ENCODE measurements at regions not wholly inside any gene's neighbourhood (a gene's known extent, or its start where the extent isn't known, plus 50 kb on each side); places are given as distances from the start of the nearest gene placed in this dataset.

DNA sequence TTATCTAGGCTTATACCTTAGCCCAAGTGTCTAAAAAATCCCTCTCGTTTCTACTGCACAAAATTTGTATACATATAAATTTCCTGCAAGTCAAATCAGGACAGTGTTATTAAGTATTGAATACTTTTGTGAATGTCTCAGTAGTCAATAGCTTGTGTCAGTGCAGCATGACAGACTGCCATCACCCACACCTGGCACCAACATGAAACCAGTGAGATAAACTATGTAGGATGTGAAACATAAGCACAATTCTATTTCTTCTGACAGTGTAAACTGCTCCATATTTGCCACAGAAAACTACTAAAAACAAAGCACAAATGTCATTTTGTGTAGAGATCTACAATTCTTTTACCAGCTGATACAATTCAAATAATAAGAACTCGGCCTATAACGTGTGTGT, 542.1 kb upstream of the LUZP2 start:
- no peak overlapping the region for H3K4me3 ChIP-seq (ENCODE audit: low read length)
- no peak overlapping the region for H2AFZ ChIP-seq (ENCODE audit: low read depth, low read length)
- H3K9ac ChIP-seq (ENCODE audit: low read length), result no peak overlapping the region
- H3K27ac ChIP-seq (ENCODE audit: low read length), result no peak overlapping the region
- no peaks in the 10 kb centered on the region for H3K9me3 ChIP-seq (ENCODE audit: insufficient read depth, low read length)
- H4K20me1 ChIP-seq (ENCODE audit: insufficient read depth, low read length), result no peaks in the 10 kb centered on the region
- no peak for TF ChIP-seq CTCF (IDR thresholded peaks at IDR 0.05; ENCODE audit: low read depth, low read length)
- TF ChIP-seq EZH2phosphoT487 (IDR thresholded peaks at IDR 0.05; ENCODE audit: low read depth), result no peak
- H3K4me2 ChIP-seq (ENCODE audit: low read length), result no peak overlapping the region
- no peaks in the 10 kb centered on the region for H3K27me3 ChIP-seq (ENCODE audit: low read depth, low read length)
- H3K4me1 ChIP-seq (ENCODE audit: low read length), result no peaks in the 10 kb centered on the region
- H3K36me3 ChIP-seq (replicated peaks; ENCODE audit: low read depth, low read length), result no peaks in the 10 kb centered on the region
- no peaks in the 10 kb centered on the region for H3K79me2 ChIP-seq (ENCODE audit: low read length)

DNA sequence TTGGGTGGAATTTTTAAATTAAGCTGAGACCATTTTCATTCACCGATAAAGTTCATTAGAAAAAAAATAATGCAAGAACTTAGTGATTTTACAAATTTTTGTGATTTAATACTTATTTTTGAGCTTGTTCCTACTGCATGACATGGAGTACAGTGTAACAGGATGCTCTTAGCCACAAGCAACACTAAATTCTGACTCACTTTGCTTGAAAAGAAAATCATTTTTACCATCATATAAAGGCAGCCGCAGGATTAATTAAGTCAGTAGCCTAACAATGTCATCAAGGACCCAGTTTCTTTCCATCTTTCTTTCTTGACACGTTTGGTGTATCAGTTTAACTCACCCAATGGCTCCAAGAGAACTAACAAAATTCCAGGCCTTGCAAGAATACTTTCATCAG, 540.3 kb upstream of the LUZP2 start:
- H3K79me2 ChIP-seq (ENCODE audit: low read length), result no peaks in the 10 kb centered on the region
- H2AFZ ChIP-seq (ENCODE audit: low read depth, low read length), result no peak overlapping the region
- no peaks in the 10 kb centered on the region for H3K9me3 ChIP-seq (ENCODE audit: insufficient read depth, low read length)
- no peaks in the 10 kb centered on the region for H3K36me3 ChIP-seq (replicated peaks; ENCODE audit: low read depth, low read length)
- no peak overlapping the region for H3K27ac ChIP-seq (ENCODE audit: low read length)
- H3K4me2 ChIP-seq (ENCODE audit: low read length), result no peak overlapping the region
- no peaks in the 10 kb centered on the region for H4K20me1 ChIP-seq (ENCODE audit: insufficient read depth, low read length)
- TF ChIP-seq CTCF (IDR thresholded peaks at IDR 0.05; ENCODE audit: low read depth, low read length), result no peak
- TF ChIP-seq EZH2phosphoT487 (IDR thresholded peaks at IDR 0.05; ENCODE audit: low read depth), result no peak
- H3K4me1 ChIP-seq (ENCODE audit: low read length), result no peaks in the 10 kb centered on the region
- H3K27me3 ChIP-seq (ENCODE audit: low read depth, low read length), result no peaks in the 10 kb centered on the region
- no peak overlapping the region for H3K9ac ChIP-seq (ENCODE audit: low read length)
- H3K4me3 ChIP-seq (ENCODE audit: low read length), result no peak overlapping the region

- Histone ChIP-seq H3K36me3 (replicated peaks; ENCODE audit: low read depth, low read length) (no peaks in the 10 kb centered on the region), H3K27ac (ENCODE audit: low read length) (no peak overlapping the region), H3K79me2 (ENCODE audit: low read length) (no peaks in the 10 kb centered on the region), H3K4me2 (ENCODE audit: low read length) (no peak overlapping the region), H4K20me1 (ENCODE audit: insufficient read depth, low read length) (no peaks in the 10 kb centered on the region), H3K27me3 (ENCODE audit: low read depth, low read length) (no peaks in the 10 kb centered on the region), H3K4me3 (ENCODE audit: low read length) (no peak overlapping the region), H3K4me1 (ENCODE audit: low read length) (no peaks in the 10 kb centered on the region), H2AFZ (ENCODE audit: low read depth, low read length) (no peak overlapping the region), H3K9me3 (ENCODE audit: insufficient read depth, low read length) (no peaks in the 10 kb centered on the region), H3K9ac (ENCODE audit: low read length) (no peak overlapping the region)
- no peak for TF ChIP-seq EZH2phosphoT487 (IDR thresholded peaks at IDR 0.05; ENCODE audit: low read depth)
- TF ChIP-seq CTCF (IDR thresholded peaks at IDR 0.05; ENCODE audit: low read depth, low read length), result no peak
Observed at GRCh38 chr11:23957314-23957713, 539.5 kb upstream of the LUZP2 start.

- Histone ChIP-seq H4K20me1 (ENCODE audit: insufficient read depth, low read length) (no peaks in the 10 kb centered on the region), H3K4me2 (ENCODE audit: low read length) (no peak overlapping the region), H3K4me1 (ENCODE audit: low read length) (no peaks in the 10 kb centered on the region), H3K36me3 (replicated peaks; ENCODE audit: low read depth, low read length) (no peaks in the 10 kb centered on the region), H3K9ac (ENCODE audit: low read length) (no peak overlapping the region), H3K27ac (ENCODE audit: low read length) (no peak overlapping the region), H3K9me3 (ENCODE audit: insufficient read depth, low read length) (no peaks in the 10 kb centered on the region), H2AFZ (ENCODE audit: low read depth, low read length) (no peak overlapping the region), H3K79me2 (ENCODE audit: low read length) (no peaks in the 10 kb centered on the region), H3K4me3 (ENCODE audit: low read length) (no peak overlapping the region), H3K27me3 (ENCODE audit: low read depth, low read length) (no peaks in the 10 kb centered on the region)
- no peak for TF ChIP-seq EZH2phosphoT487 (IDR thresholded peaks at IDR 0.05; ENCODE audit: low read depth)
- no peak for TF ChIP-seq CTCF (IDR thresholded peaks at IDR 0.05; ENCODE audit: low read depth, low read length)
Observed at GRCh38 chr11:23959462-23959861, 537.4 kb upstream of the LUZP2 start.
